Uterus (tissue), 3 donors: ENCODE measurements at regions not wholly inside any gene's neighbourhood (a gene's known extent, or its start where the extent isn't known, plus 50 kb on each side); places are given as distances from the start of the nearest gene placed in this dataset.

Source experiments
- DNase-seq, 2 donors: peaks; one replicate each; pipeline ENCODE4 v3.0.0-alpha.2; 2019 to 2020
- H3K27ac ChIP-seq, 2 donors: fragments of 200-600 bp; sonication (generic); 1 replicate in 1 of 2; 2 replicates in 1 of 2; pipeline ENCODE4 v1.5.1; 2016 to 2018
- H3K27me3 ChIP-seq, 2 donors: fragments of 200-600 bp; sonication (generic); one replicate each; pipeline ENCODE4 v1.5.1; 2018 to 2019; ENCODE audit warnings: control low read depth in 1 of 2
- H3K36me3 ChIP-seq, 2 donors: fragments of 200-600 bp; sonication (generic); one replicate each; pipeline ENCODE4 v1.5.1; 2019; ENCODE audit warnings: control low read depth in 1 of 2
- H3K4me1 ChIP-seq, 2 donors: fragments of 200-600 bp; sonication (generic); one replicate each; pipeline ENCODE4 v1.5.1; 2018 to 2019; ENCODE audit warnings: control low read depth in 1 of 2
- H3K4me3 ChIP-seq, 2 donors: fragments of 200-600 bp; sonication (generic); 1 replicate in 1 of 2; 2 replicates in 1 of 2; pipeline ENCODE4 v1.5.1; 2018 to 2019; ENCODE audit warnings: mild to moderate bottlenecking in 1 of 2
- H3K9me3 ChIP-seq, 2 donors: fragments of 200-600 bp; sonication (generic); one replicate each; pipeline ENCODE4 v1.5.1; 2019; ENCODE audit warnings: control low read depth in 1 of 2
- POLR2A ChIP-seq, 2 donors: fragments of 450-650 bp; IDR thresholded peaks; one replicate each; pipeline ENCODE4 v1.6.1; 2016; ENCODE audit warnings: antibody characterized with exemption in 2 of 2, mild to moderate bottlenecking in 1 of 2, moderate library complexity in 1 of 2
- intact Hi-C: fragments of 100-400 bp; cut with DNase I; formaldehyde crosslinking; loops from one replicate; pipeline ENCODE4 v1.15.1; 2023; ENCODE audit warnings: low total_unique reads
- TF ChIP-seq, protein P1 (sequence below), 4 experiments: fragments of 200-600 bp in 2 of 4; fragments of 450-650 bp in 2 of 4; sonication (generic) in 2 of 4; IDR thresholded peaks; one replicate each; pipeline ENCODE4 v1.5.1; 2016 to 2019; ENCODE audit warnings: antibody characterized with exemption in 4 of 4, mild to moderate bottlenecking in 2 of 4, moderate library complexity in 1 of 4
- donor health status: DM: yes; HTN: yes; CAD: no.

DNA sequence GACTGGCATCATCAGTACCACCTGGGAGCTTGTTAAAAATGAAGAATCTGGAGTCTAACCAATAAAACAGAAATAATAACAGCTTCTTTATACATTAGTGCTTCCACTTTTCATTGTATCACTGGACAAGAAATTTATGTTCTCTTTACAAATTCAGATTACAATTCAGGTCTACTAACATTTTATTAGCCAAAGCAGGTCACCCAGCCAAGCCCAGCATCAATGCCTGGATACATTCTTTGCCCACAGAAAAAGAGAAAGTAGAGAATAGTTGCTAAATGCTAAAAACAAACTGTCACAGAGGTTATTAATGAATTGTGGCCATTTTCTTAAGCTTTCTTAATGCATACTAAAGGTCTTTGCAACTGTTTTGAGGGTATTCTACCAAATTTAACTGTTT lies 458.3 kb downstream of the BTBD3 start:
- H3K27me3 ChIP-seq: no peaks in the 10 kb centered on the region
- intact Hi-C loops: no loop called here
- DNase-seq: no peak
- TF ChIP-seq POLR2A (IDR thresholded peaks at IDR 0.05): no peak
- TF ChIP-seq, protein P1, sequence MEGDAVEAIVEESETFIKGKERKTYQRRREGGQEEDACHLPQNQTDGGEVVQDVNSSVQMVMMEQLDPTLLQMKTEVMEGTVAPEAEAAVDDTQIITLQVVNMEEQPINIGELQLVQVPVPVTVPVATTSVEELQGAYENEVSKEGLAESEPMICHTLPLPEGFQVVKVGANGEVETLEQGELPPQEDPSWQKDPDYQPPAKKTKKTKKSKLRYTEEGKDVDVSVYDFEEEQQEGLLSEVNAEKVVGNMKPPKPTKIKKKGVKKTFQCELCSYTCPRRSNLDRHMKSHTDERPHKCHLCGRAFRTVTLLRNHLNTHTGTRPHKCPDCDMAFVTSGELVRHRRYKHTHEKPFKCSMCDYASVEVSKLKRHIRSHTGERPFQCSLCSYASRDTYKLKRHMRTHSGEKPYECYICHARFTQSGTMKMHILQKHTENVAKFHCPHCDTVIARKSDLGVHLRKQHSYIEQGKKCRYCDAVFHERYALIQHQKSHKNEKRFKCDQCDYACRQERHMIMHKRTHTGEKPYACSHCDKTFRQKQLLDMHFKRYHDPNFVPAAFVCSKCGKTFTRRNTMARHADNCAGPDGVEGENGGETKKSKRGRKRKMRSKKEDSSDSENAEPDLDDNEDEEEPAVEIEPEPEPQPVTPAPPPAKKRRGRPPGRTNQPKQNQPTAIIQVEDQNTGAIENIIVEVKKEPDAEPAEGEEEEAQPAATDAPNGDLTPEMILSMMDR (IDR thresholded peaks at IDR 0.05): no peak
- no peak overlapping the region for H3K27ac ChIP-seq
- H3K4me1 ChIP-seq: no peaks in the 10 kb centered on the region
- H3K9me3 ChIP-seq: no peaks in the 10 kb centered on the region
- H3K4me3 ChIP-seq: no peak overlapping the region
- no peaks in the 10 kb centered on the region for H3K36me3 ChIP-seq

- TF ChIP-seq, protein P1 (IDR thresholded peaks at IDR 0.05): no peak
- TF ChIP-seq POLR2A (IDR thresholded peaks at IDR 0.05): no peak
- Histone ChIP-seq H3K9me3 (no peaks in the 10 kb centered on the region), H3K27me3 (no peaks in the 10 kb centered on the region), H3K4me3 (no peak overlapping the region), H3K27ac (peak overlapping the region; percentile 46 to 61), H3K4me1 (no peaks in the 10 kb centered on the region), H3K36me3 (no peaks in the 10 kb centered on the region)
- intact Hi-C loops: no loop called here
- DNase-seq: no peak
These were observed 466.1 kb downstream of the BTBD3 start for GRCh38 chr20:12383821-12384220.

DNA sequence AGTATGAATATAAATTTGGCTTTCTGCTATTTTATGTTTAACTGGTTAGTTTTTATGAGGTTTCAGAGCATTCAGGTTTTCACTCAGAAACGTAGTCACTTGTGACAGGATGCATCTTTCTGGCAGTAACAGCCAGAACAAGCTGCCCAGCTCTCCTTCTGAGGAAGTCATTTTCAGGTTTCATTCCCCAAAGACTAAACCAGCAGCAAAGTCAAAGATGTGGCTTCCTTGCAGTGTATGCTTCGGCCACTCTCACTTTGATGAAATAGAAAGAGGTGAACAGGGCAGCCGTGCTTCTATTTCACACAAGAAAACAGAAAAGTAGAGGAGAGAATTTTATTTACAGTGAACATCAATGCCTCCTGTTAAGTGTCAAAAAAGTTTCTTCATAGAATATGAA lies 469.1 kb downstream of the BTBD3 start:
- Histone ChIP-seq H3K4me3 (no peak overlapping the region), H3K27ac (no peak overlapping the region), H3K9me3 (no peaks in the 10 kb centered on the region), H3K27me3 (no peaks in the 10 kb centered on the region), H3K36me3 (no peaks in the 10 kb centered on the region), H3K4me1 (no peaks in the 10 kb centered on the region)
- no peak for DNase-seq
- intact Hi-C loops: no loop called here
- no peak for TF ChIP-seq POLR2A (IDR thresholded peaks at IDR 0.05)
- TF ChIP-seq, protein P1 (IDR thresholded peaks at IDR 0.05): no peak

GRCh38 chr20:12391099-12391498 lies 473.4 kb downstream of the BTBD3 start:
- intact Hi-C loops: no loop called here
- H3K36me3 ChIP-seq: no peaks in the 10 kb centered on the region
- no peaks in the 10 kb centered on the region for H3K27me3 ChIP-seq
- no peak for TF ChIP-seq POLR2A (IDR thresholded peaks at IDR 0.05)
- TF ChIP-seq, protein P1 (IDR thresholded peaks at IDR 0.05): no peak
- DNase-seq: no peak
- no peak overlapping the region for H3K4me3 ChIP-seq
- H3K9me3 ChIP-seq: no peaks in the 10 kb centered on the region
- H3K27ac ChIP-seq: no peak overlapping the region
- H3K4me1 ChIP-seq: no peaks in the 10 kb centered on the region

- no peak overlapping the region for H3K4me3 ChIP-seq
- H3K27ac ChIP-seq: no peak overlapping the region
- no peak for DNase-seq
- intact Hi-C loops: no loop called here
- H3K9me3 ChIP-seq: no peaks in the 10 kb centered on the region
- TF ChIP-seq, protein P1 (IDR thresholded peaks at IDR 0.05): no peak
- TF ChIP-seq POLR2A (IDR thresholded peaks at IDR 0.05): no peak
- H3K36me3 ChIP-seq: no peaks in the 10 kb centered on the region
- no peaks in the 10 kb centered on the region for H3K27me3 ChIP-seq
- no peaks in the 10 kb centered on the region for H3K4me1 ChIP-seq
These were observed 477.1 kb downstream of the BTBD3 start for GRCh38 chr20:12394786-12395185.
